ENCODE measurements at regions not wholly inside any gene's neighbourhood (a gene's known extent, or its start where the extent isn't known, plus 50 kb on each side); places are given as distances from the start of the nearest gene placed in this dataset.

DNA sequence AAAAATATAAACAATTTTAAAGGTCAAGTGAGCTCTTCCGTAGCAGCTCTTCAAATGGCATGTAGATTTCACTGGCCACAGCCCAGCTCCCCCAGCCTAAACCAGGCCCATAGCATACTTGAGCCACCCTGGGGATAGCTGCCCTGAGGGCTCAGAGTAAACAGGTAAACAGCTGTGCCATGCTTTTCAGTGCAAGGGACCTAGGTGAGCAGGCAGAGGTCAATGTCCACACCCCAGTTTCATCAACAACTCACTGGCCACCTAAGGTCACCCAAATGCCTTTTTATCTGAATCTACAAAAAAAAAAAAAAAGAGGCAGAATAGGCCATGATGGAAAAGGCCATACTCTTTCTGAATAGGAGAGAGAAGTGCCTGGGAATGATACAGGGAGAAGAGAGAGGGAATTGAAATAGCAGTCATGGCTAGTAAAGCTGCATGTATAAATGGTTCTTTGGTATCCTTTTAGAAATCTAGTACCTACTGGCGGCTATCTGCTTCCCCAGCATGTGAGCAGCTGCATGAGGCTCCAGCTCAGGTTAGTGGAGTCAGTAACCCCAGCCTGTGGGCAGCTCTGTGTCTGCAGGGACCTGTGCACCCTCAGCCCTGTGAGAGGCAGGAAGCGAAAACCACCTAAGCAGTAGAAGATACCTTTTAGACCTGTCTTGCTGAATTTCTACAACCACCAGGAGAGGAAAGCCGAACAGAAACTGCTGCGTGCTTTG, 77.0 kb downstream of the FOXA2 start:
- TF ChIP-seq, protein P1, sequence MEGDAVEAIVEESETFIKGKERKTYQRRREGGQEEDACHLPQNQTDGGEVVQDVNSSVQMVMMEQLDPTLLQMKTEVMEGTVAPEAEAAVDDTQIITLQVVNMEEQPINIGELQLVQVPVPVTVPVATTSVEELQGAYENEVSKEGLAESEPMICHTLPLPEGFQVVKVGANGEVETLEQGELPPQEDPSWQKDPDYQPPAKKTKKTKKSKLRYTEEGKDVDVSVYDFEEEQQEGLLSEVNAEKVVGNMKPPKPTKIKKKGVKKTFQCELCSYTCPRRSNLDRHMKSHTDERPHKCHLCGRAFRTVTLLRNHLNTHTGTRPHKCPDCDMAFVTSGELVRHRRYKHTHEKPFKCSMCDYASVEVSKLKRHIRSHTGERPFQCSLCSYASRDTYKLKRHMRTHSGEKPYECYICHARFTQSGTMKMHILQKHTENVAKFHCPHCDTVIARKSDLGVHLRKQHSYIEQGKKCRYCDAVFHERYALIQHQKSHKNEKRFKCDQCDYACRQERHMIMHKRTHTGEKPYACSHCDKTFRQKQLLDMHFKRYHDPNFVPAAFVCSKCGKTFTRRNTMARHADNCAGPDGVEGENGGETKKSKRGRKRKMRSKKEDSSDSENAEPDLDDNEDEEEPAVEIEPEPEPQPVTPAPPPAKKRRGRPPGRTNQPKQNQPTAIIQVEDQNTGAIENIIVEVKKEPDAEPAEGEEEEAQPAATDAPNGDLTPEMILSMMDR (IDR thresholded peaks at IDR 0.05) = no peak
- no peak overlapping the region for H3K27ac ChIP-seq
- no peaks in the 10 kb centered on the region for H3K4me1 ChIP-seq
- no peak overlapping the region for H2AFZ ChIP-seq
- no peaks in the 10 kb centered on the region for H3K79me2 ChIP-seq
- H3K9ac ChIP-seq = no peak overlapping the region
- no peaks in the 10 kb centered on the region for H3K36me3 ChIP-seq (ENCODE audit: control insufficient read depth, insufficient read depth, low read length)
- H3K27me3 ChIP-seq (ENCODE audit: control insufficient read depth, insufficient read depth, low read length) = no peaks in the 10 kb centered on the region
- H3K4me3 ChIP-seq (ENCODE audit: low read depth, low read length) = no peak overlapping the region
- H3K9me3 ChIP-seq (ENCODE audit: control insufficient read depth, low read length) = no peaks in the 10 kb centered on the region
- H3K4me2 ChIP-seq (ENCODE audit: low read length) = no peak overlapping the region

DNA sequence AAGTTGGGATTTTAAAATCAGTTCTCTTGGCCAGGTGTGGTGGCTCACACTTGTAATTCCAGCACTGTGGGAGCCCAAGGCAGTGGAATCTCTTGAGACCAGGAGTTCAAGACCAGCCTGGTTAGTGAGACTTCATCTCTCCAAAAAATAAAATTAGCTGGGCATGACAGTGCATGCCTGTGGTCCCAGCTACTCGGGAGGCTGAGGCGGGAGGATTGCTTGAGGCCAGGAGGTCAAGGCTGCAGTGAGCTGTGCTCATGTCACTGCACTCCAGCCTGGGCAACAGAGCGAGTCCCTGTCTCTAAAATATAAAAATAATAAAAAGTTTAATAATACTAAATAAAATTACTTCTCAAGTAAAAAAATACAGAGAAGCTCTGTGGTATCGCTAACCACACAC, 77.5 kb downstream of the FOXA2 start:
- TF ChIP-seq, protein P1 (IDR thresholded peaks at IDR 0.05) = no peak
- Histone ChIP-seq H3K4me2 (ENCODE audit: low read length) (no peak overlapping the region), H3K4me1 (no peaks in the 10 kb centered on the region), H3K9ac (no peak overlapping the region), H3K27me3 (ENCODE audit: control insufficient read depth, insufficient read depth, low read length) (no peaks in the 10 kb centered on the region), H3K79me2 (no peaks in the 10 kb centered on the region), H2AFZ (no peak overlapping the region), H3K36me3 (ENCODE audit: control insufficient read depth, insufficient read depth, low read length) (no peaks in the 10 kb centered on the region), H3K27ac (no peak overlapping the region), H3K9me3 (ENCODE audit: control insufficient read depth, low read length) (no peaks in the 10 kb centered on the region), H3K4me3 (ENCODE audit: low read depth, low read length) (no peak overlapping the region)

DNA sequence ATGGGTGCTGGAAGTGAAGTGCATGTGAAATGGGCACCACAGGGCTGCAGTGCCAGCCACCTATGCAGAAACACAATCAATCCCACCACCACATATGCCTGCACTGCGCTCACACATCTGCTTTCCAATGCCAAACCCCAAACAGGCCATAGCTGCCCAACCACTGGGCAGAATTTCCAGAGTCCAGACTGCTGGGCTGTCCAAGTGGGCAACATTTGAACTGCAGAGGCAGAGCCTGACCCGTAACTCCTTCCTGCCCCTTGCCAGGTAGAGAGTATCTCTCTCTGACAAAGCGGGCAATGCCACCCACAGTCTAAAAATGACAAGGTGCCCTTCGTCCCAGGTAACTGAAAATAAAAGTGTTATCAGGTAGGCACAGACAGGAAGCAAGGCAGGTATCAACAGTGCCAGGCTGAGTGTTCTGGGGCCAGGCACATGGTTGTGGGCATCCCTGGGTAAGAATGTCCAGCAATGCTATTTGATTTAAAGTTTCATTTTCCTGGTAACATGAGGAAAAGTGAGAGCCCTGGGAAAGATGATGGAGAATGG, 79.5 kb downstream of the FOXA2 start:
- TF ChIP-seq, protein P1 (IDR thresholded peaks at IDR 0.05) = no peak
- no peak overlapping the region for H3K9ac ChIP-seq
- H3K79me2 ChIP-seq = no peaks in the 10 kb centered on the region
- H3K36me3 ChIP-seq (ENCODE audit: control insufficient read depth, insufficient read depth, low read length) = no peaks in the 10 kb centered on the region
- H3K27me3 ChIP-seq (ENCODE audit: control insufficient read depth, insufficient read depth, low read length) = no peaks in the 10 kb centered on the region
- H3K4me2 ChIP-seq (ENCODE audit: low read length) = no peak overlapping the region
- no peak overlapping the region for H2AFZ ChIP-seq
- no peak overlapping the region for H3K27ac ChIP-seq
- no peak overlapping the region for H3K4me3 ChIP-seq (ENCODE audit: low read depth, low read length)
- no peaks in the 10 kb centered on the region for H3K9me3 ChIP-seq (ENCODE audit: control insufficient read depth, low read length)
- H3K4me1 ChIP-seq = no peaks in the 10 kb centered on the region

DNA sequence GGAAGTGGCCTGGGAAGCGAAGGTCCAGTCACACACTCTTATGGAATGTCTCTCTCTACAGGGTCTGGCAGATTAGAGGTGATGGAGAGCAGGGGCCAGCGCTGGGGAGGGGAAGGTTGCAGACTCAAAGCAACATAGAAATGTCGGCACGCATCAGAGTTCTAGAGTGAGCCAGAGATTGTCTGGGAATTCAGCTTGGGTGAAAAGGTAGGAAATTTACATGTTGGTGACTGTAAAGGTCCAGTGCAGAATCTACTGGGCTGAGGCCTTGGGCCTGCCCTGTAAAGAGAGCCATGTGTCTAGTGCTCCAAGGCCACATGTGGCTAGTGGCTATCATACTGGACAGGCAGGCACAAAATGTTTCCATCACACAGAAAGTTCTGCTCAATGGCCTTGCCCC, 80.8 kb downstream of the FOXA2 start:
- no peak overlapping the region for H3K27ac ChIP-seq
- TF ChIP-seq, protein P1 (IDR thresholded peaks at IDR 0.05) = no peak
- no peak overlapping the region for H3K9ac ChIP-seq
- H3K4me3 ChIP-seq (ENCODE audit: low read depth, low read length) = no peak overlapping the region
- H3K4me1 ChIP-seq = no peaks in the 10 kb centered on the region
- no peaks in the 10 kb centered on the region for H3K36me3 ChIP-seq (ENCODE audit: control insufficient read depth, insufficient read depth, low read length)
- H3K79me2 ChIP-seq = no peaks in the 10 kb centered on the region
- no peaks in the 10 kb centered on the region for H3K9me3 ChIP-seq (ENCODE audit: control insufficient read depth, low read length)
- no peak overlapping the region for H2AFZ ChIP-seq
- no peaks in the 10 kb centered on the region for H3K27me3 ChIP-seq (ENCODE audit: control insufficient read depth, insufficient read depth, low read length)
- H3K4me2 ChIP-seq (ENCODE audit: low read length) = no peak overlapping the region

DNA sequence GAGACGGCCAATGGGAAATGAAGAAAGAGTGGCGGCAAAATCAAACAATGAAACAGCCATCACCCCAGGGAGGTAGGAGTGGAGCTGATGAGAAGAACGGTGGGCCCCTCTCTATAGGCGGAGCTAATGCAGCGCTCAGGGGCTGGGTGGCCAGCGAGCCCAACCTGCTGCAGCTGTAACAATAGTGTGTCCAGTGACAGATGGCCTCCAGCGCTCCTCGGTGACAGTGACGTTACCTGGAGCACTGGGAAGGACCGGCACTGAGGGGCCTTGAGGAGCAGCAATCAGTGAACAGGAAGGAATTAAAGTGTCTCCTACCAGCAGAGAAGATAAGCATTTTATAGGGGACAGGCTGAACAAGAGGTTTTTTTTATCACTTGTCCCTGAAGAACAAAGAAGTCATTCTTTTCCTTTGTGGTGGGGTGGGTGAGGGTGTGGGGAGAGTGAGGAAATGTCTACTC, 81.6 kb downstream of the FOXA2 start:
- Histone ChIP-seq H3K27ac (no peak overlapping the region), H3K79me2 (no peaks in the 10 kb centered on the region), H3K4me1 (no peaks in the 10 kb centered on the region), H2AFZ (no peak overlapping the region), H3K9ac (no peak overlapping the region), H3K4me2 (ENCODE audit: low read length) (no peak overlapping the region), H3K27me3 (ENCODE audit: control insufficient read depth, insufficient read depth, low read length) (no peaks in the 10 kb centered on the region), H3K4me3 (ENCODE audit: low read depth, low read length) (no peak overlapping the region), H3K36me3 (ENCODE audit: control insufficient read depth, insufficient read depth, low read length) (no peaks in the 10 kb centered on the region), H3K9me3 (ENCODE audit: control insufficient read depth, low read length) (no peaks in the 10 kb centered on the region)
- TF ChIP-seq, protein P1 (IDR thresholded peaks at IDR 0.05) = no peak

Measured in parathyroid adenoma (tissue), 2 donors.